22Rv1 (cell line): ENCODE measurements at regions not wholly inside any gene's neighbourhood (a gene's known extent, or its start where the extent isn't known, plus 50 kb on each side); places are given as distances from the start of the nearest gene placed in this dataset.

Experiments
- H3K27ac ChIP-seq: fragments of 450-650 bp; 2 replicates; pipeline ENCODE4 v1.5.1; 2017
- CTCF ChIP-seq: fragments of 450-650 bp; IDR thresholded peaks from 2 replicates; pipeline ENCODE4 v1.5.1; 2017; ENCODE audit warnings: mild to moderate bottlenecking
- ZFX ChIP-seq: fragments of 450-650 bp; IDR thresholded peaks from 2 replicates; pipeline ENCODE4 v1.6.1; 2017; ENCODE audit warnings: antibody characterized with exemption, borderline replicate concordance

DNA sequence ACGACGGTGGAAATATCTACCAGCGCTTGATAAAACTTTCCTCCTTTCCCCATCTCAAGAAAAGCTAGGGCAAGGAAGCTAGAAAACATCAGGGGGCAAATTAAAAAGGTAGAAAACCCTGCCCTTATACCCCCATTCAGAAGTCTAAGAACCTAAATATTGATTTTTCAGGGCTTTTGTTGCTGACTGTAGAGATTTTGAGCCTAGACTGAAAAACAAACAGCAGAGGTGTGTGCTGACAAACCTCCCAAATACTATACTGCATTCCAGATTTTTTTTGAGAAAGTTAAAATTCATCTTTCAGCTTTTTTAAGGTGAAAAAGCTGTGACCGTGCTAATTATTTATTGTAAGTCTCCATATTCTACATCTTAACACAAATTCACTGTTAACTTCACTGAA is 478.3 kb upstream of the SOX5 start:
- TF ChIP-seq CTCF (no peak), ZFX (no peak)
- no peak overlapping the region for H3K27ac ChIP-seq

GRCh38 chr12:24425601-24425970 is 476.1 kb upstream of the SOX5 start:
- no peak for TF ChIP-seq CTCF
- no peak for TF ChIP-seq ZFX

GRCh38 chr12:24424889-24425600 is 475.6 kb upstream of the SOX5 start:
- TF ChIP-seq ZFX: no peak
- no peak for TF ChIP-seq CTCF
- no peak overlapping the region for H3K27ac ChIP-seq

More at GRCh38 chr12:24425601-24425970, 476.1 kb upstream of the SOX5 start:
- no peak overlapping the region for H3K27ac ChIP-seq

GRCh38 chr12:24424376-24424775 is 474.9 kb upstream of the SOX5 start:
- TF ChIP-seq CTCF (no peak), ZFX (no peak)

DNA sequence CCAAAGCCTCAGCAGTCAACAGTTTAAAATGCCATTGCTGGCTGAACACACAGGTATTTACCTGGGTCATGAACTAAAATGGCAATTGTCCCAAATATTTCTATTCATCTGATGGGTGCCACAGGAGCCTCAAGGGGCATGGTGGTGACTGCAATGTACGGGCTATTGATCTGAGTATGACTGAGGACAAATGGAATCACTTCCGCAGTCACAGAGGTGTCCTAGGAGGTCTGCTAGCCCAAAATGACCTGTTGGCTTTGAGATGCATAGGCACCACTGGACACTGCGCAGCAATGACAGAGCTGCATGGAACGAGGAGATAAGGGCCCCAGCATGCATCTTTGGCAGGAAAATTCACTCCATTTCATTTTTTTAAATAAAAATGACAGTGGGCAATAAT is 474.1 kb upstream of the SOX5 start:
- TF ChIP-seq CTCF (no peak), ZFX (no peak)
- H3K27ac ChIP-seq: no peak overlapping the region

More at GRCh38 chr12:24424376-24424775, 474.9 kb upstream of the SOX5 start:
- H3K27ac ChIP-seq: no peak overlapping the region

- no peak overlapping the region for H3K27ac ChIP-seq
- TF ChIP-seq ZFX (no peak), CTCF (no peak)
Measured at GRCh38 chr12:24421759-24422158, 472.3 kb upstream of the SOX5 start.

DNA sequence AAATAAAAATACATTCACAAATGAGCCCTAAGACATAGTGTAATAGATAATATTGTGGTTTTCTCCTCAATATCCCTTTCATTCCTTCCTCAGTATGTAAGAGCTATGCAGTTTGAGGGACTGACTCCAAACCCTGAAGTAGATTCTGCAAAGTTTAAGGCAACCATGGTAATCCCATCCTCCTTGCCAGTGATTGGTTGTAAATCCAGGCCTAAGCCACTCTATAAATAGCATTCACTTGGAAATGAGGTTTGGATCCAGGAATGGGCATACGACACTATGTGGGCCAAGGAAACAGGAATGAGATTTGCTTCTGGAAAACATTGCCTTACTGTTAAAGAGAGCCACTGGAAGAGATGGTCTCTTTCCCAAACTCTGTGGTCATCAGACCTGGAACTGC is 468.7 kb upstream of the SOX5 start:
- no peak overlapping the region for H3K27ac ChIP-seq
- no peak for TF ChIP-seq ZFX
